ENCODE measurements at regions not wholly inside any gene's neighbourhood (a gene's known extent, or its start where the extent isn't known, plus 50 kb on each side); places are given as distances from the start of the nearest gene placed in this dataset.

DNA sequence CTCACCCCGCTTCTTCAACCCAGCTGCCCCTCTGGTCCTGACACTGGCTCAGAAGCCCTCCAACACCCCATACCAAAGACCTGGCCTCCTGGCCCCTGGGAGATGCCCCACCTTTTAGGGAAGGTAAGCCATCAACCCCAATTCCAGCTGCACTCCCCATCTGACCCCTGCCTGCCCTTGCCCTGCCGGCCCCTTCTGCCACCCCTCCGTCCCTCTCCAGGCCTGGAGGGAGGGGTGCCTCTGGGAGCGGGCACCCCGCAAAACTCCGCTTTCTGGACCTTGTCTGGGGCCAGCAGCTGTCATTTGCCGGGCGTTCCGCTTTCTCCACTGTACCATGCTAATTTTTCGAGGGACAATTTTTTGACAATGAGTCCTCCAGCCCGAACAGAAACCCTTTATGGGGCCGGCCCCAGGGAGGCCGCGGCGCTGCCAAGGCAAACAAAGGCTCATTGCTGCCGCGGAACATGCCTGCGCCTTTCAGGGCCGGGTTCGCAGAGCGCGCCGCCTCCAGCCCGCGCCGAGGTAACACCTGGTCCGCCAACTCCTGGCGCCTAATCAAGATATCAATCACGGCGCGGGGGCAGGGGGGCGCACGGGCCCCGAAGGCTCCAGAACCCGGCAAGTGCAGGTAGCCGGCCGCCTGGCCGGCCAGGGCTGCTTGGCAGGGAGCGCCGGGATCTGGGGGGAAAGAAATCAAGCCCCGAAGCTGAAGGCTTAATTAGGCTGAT lies 96.0 kb downstream of the INHBB start:
- DNase-seq, result no peak

DNA sequence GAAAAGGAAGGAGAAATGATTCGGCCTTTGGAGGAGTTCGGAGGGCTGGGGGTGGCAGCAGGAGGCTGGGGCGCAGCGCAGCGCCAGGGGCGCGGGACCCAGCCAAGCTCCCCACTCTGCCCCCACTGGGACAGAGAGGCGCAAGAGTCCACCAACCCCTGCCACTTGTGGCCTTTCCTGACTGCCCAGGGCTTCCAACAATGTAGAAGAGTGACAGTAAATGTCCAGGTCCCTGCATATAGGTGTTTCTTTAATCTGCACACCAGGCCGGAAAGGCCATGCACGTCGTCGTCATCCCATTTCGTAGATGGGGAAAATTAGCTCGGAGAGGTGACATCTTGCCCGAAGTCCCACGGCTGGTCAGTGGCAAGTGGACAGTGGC lies 96.6 kb downstream of the INHBB start:
- DNase-seq, result no peak

DNA sequence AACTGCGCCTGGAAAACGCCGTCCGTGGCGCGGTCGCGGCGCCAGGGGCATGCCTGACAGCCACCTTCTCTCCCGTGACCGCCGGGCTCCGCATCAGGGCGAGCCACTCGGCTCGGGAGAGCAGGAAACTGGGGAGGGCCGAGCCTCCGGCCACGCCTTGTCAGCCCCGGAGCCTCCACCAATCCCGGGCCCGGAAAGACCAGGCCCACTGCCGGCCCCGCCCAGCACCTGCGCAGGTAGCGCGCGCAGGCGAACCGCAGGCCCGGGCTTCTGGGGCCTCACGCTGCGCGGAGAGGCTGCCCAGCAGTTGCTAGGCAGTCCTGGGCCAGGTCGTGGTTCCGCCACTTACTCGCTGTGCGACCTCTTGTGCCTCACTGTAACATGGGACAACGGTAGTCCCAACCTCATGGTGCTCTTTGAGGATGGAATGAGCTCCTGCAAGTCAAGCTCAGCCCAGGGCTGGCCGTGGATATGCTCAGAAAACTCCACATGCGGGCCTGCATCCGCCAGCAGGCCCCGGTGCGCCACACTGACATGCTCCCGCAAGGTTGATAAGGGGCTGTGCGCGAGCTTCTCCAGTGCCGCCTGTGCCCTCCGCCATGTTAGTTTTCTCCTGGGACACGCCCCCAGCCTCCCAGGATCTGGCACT lies 97.1 kb downstream of the INHBB start:
- no peak for DNase-seq

- DNase-seq, result no peak
Measured at GRCh38 chr2:120443946-120444345, 98.0 kb downstream of the INHBB start.

- DNase-seq, result no peak
Measured at GRCh38 chr2:120444691-120445240, 98.8 kb downstream of the INHBB start.

GRCh38 chr2:120445449-120446143 lies 99.7 kb downstream of the INHBB start:
- DNase-seq, result no peak

DNA sequence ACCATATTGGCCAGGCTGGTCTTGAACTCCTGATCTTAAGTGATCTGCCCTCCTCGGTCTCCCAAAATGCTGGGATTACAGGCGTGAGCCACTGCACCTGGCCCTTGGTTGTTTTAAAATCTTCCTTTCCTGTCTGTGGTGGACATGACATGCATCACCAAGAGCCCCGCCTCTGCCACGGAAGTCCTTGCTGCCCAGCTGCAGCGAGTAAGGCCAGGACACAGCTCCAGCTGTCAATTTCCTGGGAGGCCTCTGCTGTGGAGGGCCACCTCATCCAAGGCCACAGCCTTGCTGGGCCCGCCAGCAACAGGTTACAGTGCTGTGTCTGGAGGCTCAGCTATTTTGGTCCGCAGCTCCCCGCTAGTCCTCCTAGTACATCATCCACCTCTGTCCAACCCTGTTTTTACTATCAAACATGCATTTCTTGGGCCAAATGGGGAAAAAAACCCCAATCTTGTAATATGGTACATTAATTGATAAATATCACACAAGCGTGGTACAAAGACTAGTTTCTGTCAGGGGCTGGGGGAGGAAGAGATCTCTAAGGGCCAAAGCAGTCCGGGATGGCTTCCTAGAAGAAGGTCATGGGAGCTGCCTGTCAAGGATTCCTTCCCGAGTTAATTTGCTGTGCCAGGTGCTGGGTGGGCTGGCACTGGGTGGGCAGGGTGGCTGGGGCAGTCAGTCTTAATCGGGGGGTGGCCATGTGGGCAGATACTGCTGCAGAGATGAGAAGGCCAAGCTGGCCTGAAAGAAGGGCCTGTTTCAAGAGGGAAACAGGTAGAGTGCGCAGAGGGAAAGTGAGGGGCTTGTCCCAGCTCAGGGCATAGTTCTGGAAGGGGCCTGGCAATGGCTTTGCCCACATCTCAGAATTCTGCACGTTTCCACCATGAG lies 100.5 kb downstream of the INHBB start:
- DNase-seq, result no peak

DNA sequence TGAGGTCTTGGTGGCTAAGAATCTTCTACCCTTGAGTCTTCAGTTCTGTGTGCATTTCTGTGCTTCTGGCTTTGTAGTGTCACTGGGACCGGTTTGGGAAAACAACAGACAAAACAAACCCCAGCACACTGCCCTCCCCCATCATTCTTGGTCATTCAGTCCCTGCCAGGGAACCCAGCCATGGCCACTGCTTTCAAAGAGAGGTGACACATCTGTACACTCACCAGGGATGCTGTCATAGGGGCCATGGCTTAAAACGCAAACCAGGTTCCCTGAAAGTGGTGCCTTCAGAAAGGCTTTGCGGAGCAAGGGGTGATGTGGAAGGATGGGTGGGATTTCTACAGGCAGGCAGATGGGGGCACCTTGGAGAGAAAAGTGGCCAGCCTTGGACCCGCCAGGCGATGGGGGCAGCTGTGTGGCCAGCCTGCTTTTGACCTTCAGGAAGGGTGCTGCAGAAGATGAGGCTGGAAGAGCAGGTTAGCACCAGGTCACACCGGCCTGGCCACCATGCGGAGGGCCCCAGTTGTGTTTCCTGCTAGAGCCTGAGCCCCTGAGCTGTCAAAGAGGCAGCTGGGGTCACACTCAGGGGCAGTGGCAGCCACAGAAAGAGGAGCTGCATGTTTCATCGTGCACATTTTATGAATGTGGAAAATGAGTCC lies 101.3 kb downstream of the INHBB start:
- no peak for DNase-seq

GRCh38 chr2:120448436-120448835 lies 102.5 kb downstream of the INHBB start:
- DNase-seq, result no peak

GRCh38 chr2:120448961-120449810 lies 103.2 kb downstream of the INHBB start:
- no peak for DNase-seq

GRCh38 chr2:120450196-120450820 lies 104.4 kb downstream of the INHBB start:
- DNase-seq, result no peak

- no peak for DNase-seq
Measured at GRCh38 chr2:120451334-120451733, 105.4 kb downstream of the INHBB start.

DNA sequence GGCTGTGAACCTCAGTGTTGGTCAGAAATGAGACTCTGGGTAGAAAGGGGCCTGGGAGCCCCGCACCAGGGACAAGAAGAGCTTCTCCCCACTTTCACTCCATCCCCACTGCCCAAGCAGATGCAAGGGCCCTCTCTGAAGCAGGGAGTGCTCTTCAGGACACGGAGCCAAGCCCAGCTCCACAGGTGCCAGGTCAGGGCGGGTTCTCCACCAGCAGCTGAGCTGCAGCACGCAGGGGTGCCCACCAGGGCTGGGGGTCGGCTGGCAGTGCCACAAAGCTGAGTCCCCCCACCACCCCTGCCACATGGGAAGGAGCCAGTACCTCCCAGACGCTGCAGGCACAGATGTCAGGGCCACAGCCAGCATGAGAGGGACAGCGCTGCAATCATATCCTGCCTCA lies 106.2 kb downstream of the INHBB start:
- DNase-seq, result no peak

GRCh38 chr2:120452945-120453634 lies 107.2 kb downstream of the INHBB start:
- no peak for DNase-seq

DNA sequence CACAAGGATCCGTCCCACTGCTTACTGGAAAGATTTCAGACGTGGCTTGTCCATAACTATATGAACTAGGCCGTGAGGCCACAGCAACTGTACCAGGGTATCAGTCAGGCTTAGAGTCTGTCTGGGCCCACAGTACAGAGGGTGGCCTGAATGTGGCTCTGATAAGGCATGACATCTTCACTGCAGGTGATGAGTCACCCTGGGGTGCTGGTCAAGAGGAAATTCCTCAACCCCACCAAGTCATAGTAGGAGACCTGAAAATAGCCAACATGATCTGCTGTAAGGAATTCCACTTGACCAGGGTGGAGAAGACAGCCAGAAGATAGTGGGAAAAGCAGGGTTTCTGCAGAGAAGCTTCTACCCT lies 107.7 kb downstream of the INHBB start:
- DNase-seq, result no peak

GRCh38 chr2:120454654-120455385 lies 108.9 kb downstream of the INHBB start:
- no peak for DNase-seq

DNA sequence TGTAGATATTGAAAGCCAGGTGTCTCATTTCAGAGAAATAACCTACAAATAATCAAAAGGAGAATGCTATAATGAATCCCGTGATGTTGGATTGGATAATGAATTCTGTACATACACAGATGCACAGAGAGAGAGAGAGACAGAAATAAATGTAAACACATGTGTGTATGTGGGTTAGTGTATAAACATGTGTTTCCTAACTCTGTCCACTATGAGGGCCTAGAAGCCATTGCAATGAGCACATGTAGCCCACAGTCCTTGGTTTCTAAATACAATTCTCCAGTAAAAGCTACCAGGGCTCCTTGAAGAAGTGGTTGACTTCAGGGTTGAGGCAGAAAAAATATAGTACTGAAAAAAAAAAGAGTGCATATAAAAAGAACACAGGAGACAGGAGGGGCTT lies 109.5 kb downstream of the INHBB start:
- no peak for DNase-seq

DNA sequence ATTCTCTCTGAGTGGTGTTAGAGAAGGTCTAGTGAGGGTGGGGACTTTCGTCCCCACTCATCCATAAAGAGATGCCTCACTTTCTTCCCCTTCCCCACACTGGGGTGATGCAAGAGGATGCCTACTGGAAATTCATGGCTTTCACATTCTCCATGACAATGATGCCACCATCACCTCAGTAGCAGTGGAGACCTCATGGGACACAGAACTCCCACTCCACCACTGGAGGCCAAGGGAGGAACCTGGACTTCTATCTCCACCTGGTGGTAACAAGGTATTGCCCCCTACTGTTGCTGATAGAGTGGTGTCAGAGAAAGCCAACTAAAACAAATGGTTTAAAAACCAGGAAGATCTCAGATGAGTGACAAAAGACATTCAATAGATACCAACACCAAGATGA lies 110.9 kb downstream of the INHBB start:
- no peak for DNase-seq

- no peak for DNase-seq
Measured at GRCh38 chr2:120460511-120460910, 114.6 kb downstream of the INHBB start.

DNA sequence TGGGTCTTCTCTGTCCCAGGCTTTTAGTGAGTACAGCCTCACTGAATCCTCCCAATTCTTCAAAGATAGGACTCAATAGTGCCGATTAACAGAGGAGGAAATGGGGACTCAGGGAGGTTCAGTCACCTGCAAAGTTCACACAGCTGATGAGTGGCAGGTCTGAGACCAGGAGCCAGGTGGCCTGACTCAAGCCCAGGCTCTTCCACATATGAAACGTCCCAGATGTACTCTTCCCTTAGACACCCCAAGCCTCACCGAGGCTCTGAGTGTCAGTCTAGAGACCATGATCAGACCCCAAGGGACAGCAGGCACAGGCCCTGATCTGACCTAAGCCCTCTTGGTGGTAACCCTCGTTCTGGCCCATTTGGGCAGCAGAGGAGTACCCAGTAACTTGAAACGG lies 115.2 kb downstream of the INHBB start:
- DNase-seq, result no peak
